ENCODE measurements at regions not wholly inside any gene's neighbourhood (a gene's known extent, or its start where the extent isn't known, plus 50 kb on each side); places are given as distances from the start of the nearest gene placed in this dataset.

GRCh38 chr16:7227229-7227721, 105.4 kb upstream of the RBFOX1 start:
- Histone ChIP-seq H3K4me3 (ENCODE audit: low read depth, low read length, poor library complexity, severe bottlenecking) (no peak overlapping the region), H3K79me2 (ENCODE audit: insufficient read depth, low read depth, low read length) (no peaks in the 10 kb centered on the region), H3K9me3 (ENCODE audit: low read length) (no peaks in the 10 kb centered on the region), H3K4me2 (ENCODE audit: low read length) (no peak overlapping the region), H3K9me2 (ENCODE audit: insufficient read depth, low read length) (no peaks in the 10 kb centered on the region), H3K36me3 (ENCODE audit: insufficient read depth, low read length) (no peaks in the 10 kb centered on the region), H4K20me1 (ENCODE audit: insufficient read depth, low read length) (no peaks in the 10 kb centered on the region), H3K27ac (ENCODE audit: low read depth, low read length, poor library complexity, severe bottlenecking) (no peak overlapping the region), H3K4me1 (ENCODE audit: insufficient read depth, low read length, poor library complexity, severe bottlenecking) (no peaks in the 10 kb centered on the region), H2AFZ (ENCODE audit: low read length) (no peak overlapping the region)
- ChIA-PET POLR2A (interaction anchor here (0.6 kb wide), 1 partner anchor 259 kb away, joined by 5 read pairs; no protein-coding TSS in a partner anchor), CTCF (ENCODE audit: unreplicated experiment) (no interaction called here)
- no TSS peak for BruUV-seq (replicated peaks)
- TF ChIP-seq EZH2phosphoT487 (IDR thresholded peaks at IDR 0.05; ENCODE audit: borderline replicate concordance, low read depth, low read length) (no peak), CTCF (conservative IDR thresholded peaks at IDR 0.05; ENCODE audit: low read length) (no peak)
- intact Hi-C loops (cut with micrococcal nuclease; ENCODE audit: unreplicated experiment): no loop called here
- no peak for DNase-seq (ENCODE audit: low spot score)

GRCh38 chr16:7221157-7221556, 111.5 kb upstream of the RBFOX1 start:
- no peak overlapping the region for H3K27ac ChIP-seq (ENCODE audit: low read depth, low read length, poor library complexity, severe bottlenecking)
- no TSS peak for BruUV-seq (replicated peaks)
- CTCF ChIA-PET (ENCODE audit: unreplicated experiment): no interaction called here

More at GRCh38 chr16:7221157-7221556, 111.5 kb upstream of the RBFOX1 start:
- Histone ChIP-seq H2AFZ (ENCODE audit: low read length) (no peak overlapping the region), H3K79me2 (ENCODE audit: insufficient read depth, low read depth, low read length) (no peaks in the 10 kb centered on the region), H3K4me2 (ENCODE audit: low read length) (no peak overlapping the region), H3K4me3 (ENCODE audit: low read depth, low read length, poor library complexity, severe bottlenecking) (no peak overlapping the region), H3K9me3 (ENCODE audit: low read length) (no peaks in the 10 kb centered on the region), H3K9me2 (ENCODE audit: insufficient read depth, low read length) (no peaks in the 10 kb centered on the region), H3K4me1 (ENCODE audit: insufficient read depth, low read length, poor library complexity, severe bottlenecking) (no peaks in the 10 kb centered on the region), H4K20me1 (ENCODE audit: insufficient read depth, low read length) (no peaks in the 10 kb centered on the region), H3K36me3 (ENCODE audit: insufficient read depth, low read length) (no peaks in the 10 kb centered on the region)
- TF ChIP-seq CTCF (conservative IDR thresholded peaks at IDR 0.05; ENCODE audit: low read length) (no peak), EZH2phosphoT487 (IDR thresholded peaks at IDR 0.05; ENCODE audit: borderline replicate concordance, low read depth, low read length) (no peak)
- intact Hi-C loops (cut with micrococcal nuclease; ENCODE audit: unreplicated experiment): no loop called here
- no peak for DNase-seq (ENCODE audit: low spot score)
- POLR2A ChIA-PET: interaction anchor here (0.6 kb wide), 1 partner anchor 24 kb away, joined by 6 read pairs; no protein-coding TSS in a partner anchor
